ENCODE measurements at regions not wholly inside any gene's neighbourhood (a gene's known extent, or its start where the extent isn't known, plus 50 kb on each side); places are given as distances from the start of the nearest gene placed in this dataset.
A peak's percentile ranks its signal among the peaks of the same experiment; 100 is the strongest.

DNA sequence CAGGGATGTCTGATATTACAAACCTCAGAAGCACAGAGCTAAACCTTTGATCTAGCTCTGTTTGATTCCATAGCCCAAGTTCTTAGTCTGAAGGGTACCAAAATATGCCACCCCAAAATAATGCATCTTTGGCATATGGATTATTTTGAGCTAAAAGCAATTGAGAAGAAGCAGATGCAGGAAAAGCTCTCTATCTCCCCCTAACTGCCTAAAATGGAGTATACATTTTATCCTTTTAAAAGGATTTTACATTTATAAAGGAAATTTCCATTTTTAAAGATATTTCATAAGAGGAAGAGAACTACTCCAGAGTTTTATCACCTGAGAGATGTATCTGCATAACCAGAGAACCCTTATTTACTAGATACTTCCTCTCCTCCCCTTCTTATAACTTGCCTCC is 158.7 kb downstream of the ZNF674 start:
- in situ Hi-C loops (cut with MboI; ENCODE audit: low sequenced_read_pairs, unreplicated experiment) = no loop called here
- TF ChIP-seq, protein P1, sequence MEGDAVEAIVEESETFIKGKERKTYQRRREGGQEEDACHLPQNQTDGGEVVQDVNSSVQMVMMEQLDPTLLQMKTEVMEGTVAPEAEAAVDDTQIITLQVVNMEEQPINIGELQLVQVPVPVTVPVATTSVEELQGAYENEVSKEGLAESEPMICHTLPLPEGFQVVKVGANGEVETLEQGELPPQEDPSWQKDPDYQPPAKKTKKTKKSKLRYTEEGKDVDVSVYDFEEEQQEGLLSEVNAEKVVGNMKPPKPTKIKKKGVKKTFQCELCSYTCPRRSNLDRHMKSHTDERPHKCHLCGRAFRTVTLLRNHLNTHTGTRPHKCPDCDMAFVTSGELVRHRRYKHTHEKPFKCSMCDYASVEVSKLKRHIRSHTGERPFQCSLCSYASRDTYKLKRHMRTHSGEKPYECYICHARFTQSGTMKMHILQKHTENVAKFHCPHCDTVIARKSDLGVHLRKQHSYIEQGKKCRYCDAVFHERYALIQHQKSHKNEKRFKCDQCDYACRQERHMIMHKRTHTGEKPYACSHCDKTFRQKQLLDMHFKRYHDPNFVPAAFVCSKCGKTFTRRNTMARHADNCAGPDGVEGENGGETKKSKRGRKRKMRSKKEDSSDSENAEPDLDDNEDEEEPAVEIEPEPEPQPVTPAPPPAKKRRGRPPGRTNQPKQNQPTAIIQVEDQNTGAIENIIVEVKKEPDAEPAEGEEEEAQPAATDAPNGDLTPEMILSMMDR (IDR thresholded peaks at IDR 0.05; ENCODE audit: borderline replicate concordance, control extremely low read depth, extremely low read depth, insufficient read depth, missing control alignments) = peak; percentile 12
- DNase-seq (ENCODE audit: low spot score) = no peak

DNA sequence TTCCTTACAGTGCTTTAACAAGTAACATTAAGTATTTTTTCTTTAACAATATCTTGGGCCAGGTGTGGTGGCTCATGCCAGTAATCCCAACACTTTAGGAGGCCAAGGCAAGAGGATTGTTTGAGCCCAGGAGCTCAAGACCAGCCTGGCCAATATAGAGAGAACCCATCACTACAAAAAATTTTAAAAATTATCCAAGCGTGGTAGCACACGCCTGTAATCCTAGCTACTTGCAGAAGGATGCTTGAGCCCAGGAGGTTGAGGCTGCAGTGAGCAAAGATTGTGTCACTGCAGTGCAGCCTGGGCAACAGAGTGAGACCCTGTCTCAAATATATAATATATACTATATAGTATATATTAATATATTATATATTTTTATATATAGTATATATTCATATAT is 162.2 kb downstream of the ZNF674 start:
- DNase-seq (ENCODE audit: low spot score) = no peak
- TF ChIP-seq, protein P1 (IDR thresholded peaks at IDR 0.05; ENCODE audit: borderline replicate concordance, control extremely low read depth, extremely low read depth, insufficient read depth, missing control alignments) = no peak
- in situ Hi-C loops (cut with MboI; ENCODE audit: low sequenced_read_pairs, unreplicated experiment) = no loop called here

DNA sequence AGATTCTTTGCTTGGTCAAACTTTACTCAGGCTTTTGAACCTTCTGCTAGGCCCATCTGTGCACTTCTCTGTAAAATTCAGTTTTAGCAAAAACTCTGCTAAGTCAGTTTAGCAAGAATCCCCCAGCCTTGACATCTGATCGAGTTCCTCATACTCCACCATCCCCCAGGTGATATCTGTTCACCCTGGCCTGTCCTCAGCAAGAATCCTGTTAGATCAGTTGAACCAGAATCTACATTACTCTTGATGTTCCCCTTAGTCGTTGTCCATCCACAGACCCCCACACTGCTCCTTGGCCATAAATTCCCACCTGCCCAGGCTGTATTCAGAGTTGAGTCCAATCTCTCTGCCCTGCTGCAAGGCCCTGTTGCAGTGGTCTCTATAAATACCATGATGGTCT is 162.6 kb downstream of the ZNF674 start:
- no peak for DNase-seq (ENCODE audit: low spot score)
- TF ChIP-seq, protein P1 (IDR thresholded peaks at IDR 0.05; ENCODE audit: borderline replicate concordance, control extremely low read depth, extremely low read depth, insufficient read depth, missing control alignments) = no peak
- in situ Hi-C loops (cut with MboI; ENCODE audit: low sequenced_read_pairs, unreplicated experiment) = no loop called here

DNA sequence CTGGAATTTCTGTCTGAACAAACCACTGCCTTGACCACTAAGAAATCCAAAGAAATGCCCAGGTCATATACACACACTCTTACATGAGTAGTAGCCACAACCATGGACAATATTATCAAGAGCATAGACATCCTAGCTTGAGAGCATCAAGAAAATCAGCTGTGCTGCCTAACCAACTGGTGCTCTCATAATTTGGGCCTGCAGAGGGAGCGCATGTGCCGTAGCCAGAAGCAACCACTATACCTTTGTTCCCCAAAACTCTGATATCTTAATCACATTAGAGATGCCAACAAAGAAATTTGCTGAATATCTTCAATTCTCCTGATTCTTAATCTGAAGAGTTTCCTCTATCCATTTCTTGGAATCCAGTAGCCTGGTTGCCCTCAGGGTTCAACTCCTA is 163.6 kb downstream of the ZNF674 start:
- DNase-seq (ENCODE audit: low spot score) = peak; percentile 21
- in situ Hi-C loops (cut with MboI; ENCODE audit: low sequenced_read_pairs, unreplicated experiment) = no loop called here
- TF ChIP-seq, protein P1 (IDR thresholded peaks at IDR 0.05; ENCODE audit: borderline replicate concordance, control extremely low read depth, extremely low read depth, insufficient read depth, missing control alignments) = peak; percentile 61

DNA sequence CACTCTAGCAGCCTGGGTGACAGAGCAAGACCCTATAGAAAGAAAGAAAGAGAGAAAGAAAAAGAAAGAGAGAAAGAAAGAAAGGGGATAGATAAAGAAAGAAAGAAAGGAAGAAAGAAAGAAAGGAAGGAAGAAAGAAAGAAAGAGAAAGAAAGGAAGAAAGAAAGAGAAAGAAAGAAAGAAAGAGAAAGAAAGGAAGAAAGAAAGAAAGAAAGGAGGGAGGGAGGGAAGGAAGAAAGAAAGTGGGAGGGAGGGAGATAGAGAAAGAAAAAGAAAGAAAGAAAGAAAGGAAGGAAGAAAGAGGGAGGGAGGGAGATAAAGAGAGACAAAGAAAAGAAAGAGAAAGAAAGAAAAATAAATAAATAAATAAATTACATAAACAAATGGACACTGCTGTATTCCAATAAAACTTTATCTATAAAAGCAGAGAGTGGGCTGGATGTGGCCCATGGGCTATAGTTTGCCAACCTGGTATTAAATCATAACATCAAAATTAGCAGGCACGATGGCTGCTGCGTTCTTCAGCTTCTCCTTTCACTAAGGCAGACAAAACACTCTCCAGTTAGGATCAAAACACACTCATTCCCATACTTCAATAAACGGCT is 165.0 kb downstream of the ZNF674 start:
- TF ChIP-seq, protein P1 (IDR thresholded peaks at IDR 0.05; ENCODE audit: borderline replicate concordance, control extremely low read depth, extremely low read depth, insufficient read depth, missing control alignments) = no peak
- in situ Hi-C loops (cut with MboI; ENCODE audit: low sequenced_read_pairs, unreplicated experiment) = no loop called here
- DNase-seq (ENCODE audit: low spot score) = no peak

DNA sequence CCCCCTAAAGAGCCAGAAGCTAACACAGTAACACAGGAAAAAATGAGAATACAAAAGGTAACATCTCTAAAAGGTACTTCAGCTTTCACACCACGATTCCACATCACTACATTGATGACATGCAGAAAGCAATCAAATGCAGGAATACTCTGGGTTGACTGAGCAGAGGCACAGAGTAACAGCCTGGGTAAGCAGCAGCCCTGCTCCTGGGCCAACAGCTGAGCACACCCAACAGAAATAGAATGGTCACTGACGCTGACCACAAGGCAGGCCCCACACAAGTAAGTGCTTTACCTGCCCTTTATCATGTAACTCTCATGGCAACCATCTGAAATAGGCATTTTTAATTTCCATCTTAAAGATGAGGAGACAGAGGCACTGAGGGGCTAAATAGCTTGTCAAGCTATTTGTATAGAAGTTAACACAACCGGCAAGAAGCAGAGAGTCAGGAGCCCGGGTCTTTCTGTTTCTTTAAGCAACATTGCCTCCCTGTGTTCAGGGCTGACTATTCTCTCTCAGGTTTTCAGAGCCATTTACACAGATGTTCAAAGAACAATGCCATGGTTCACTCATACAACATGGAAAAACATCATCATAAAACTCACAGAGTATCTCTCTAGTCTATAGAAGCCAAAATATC is 168.9 kb downstream of the ZNF674 start:
- in situ Hi-C loops (cut with MboI; ENCODE audit: low sequenced_read_pairs, unreplicated experiment) = no loop called here
- TF ChIP-seq, protein P1 (IDR thresholded peaks at IDR 0.05; ENCODE audit: borderline replicate concordance, control extremely low read depth, extremely low read depth, insufficient read depth, missing control alignments) = no peak
- peak; percentile 12 for DNase-seq (ENCODE audit: low spot score)
